PFSK-1 (cell line): ENCODE measurements at regions not wholly inside any gene's neighbourhood (a gene's known extent, or its start where the extent isn't known, plus 50 kb on each side); places are given as distances from the start of the nearest gene placed in this dataset.

Source experiments
- FOXP2 ChIP-seq: optimal IDR thresholded peaks from 2 replicates; pipeline ENCODE3; 2011; ENCODE audit warnings: borderline replicate concordance, control low read depth, inconsistent platforms; ENCODE audit not compliant: insufficient read depth; ENCODE audit errors: extremely low read length, extremely low read depth
- POLR2AphosphoS5 ChIP-seq: IDR thresholded peaks from 2 replicates; pipeline ENCODE4 v1.6.1; 2012; ENCODE audit warnings: low read depth, mild to moderate bottlenecking, control low read depth, low read length, moderate library complexity
- REST ChIP-seq, 2 experiments: IDR thresholded peaks; 2 replicates each; pipeline versions ENCODE4 v1.6.1 to v1.8.0; 2011 to 2012; ENCODE audit warnings: low read depth in 2 of 2, low read length in 2 of 2, control low read depth in 1 of 2, inconsistent platforms in 1 of 2, mild to moderate bottlenecking in 1 of 2, moderate library complexity in 1 of 2; ENCODE audit not compliant: insufficient read depth in 1 of 2
- TAF1 ChIP-seq: IDR thresholded peaks from 2 replicates; pipeline ENCODE4 v1.6.1; 2012; ENCODE audit warnings: low read length, control low read depth, borderline replicate concordance; ENCODE audit not compliant: insufficient read depth

- no peak for TF ChIP-seq POLR2AphosphoS5
- no peak for TF ChIP-seq REST (IDR thresholded peaks at IDR 0.05; ENCODE audit: insufficient read depth in 1 of 2, low read depth in 2 of 2, low read length in 2 of 2)
- no peak for TF ChIP-seq TAF1
- no peak for TF ChIP-seq FOXP2
These were observed 82.4 kb upstream of the NDP start for GRCh38 chrX:44055638-44056037.
